Astrocyte (in vitro differentiated cells and primary cell): ENCODE measurements at regions not wholly inside any gene's neighbourhood (a gene's known extent, or its start where the extent isn't known, plus 50 kb on each side); places are given as distances from the start of the nearest gene placed in this dataset.
A peak's percentile ranks its signal among the peaks of the same experiment; 100 is the strongest.

Experiments used
- DNase-seq: peaks from one replicate; pipeline ENCODE4 v3.0.0-alpha.2; 2010; ENCODE audit warnings: low read depth
- FAIRE-seq: peaks from 2 replicates; lab custom pipeline; 2011; peaks lifted over from hg19 to GRCh38; lab: Jason Lieb, UNC
- H2AFZ ChIP-seq: 2 replicates; pipeline ENCODE4 v1.6.0; 2012; ENCODE audit warnings: low read depth, low read length, inconsistent platforms
- H3K27ac ChIP-seq: 2 replicates; pipeline ENCODE4 v1.5.1; 2011; ENCODE audit warnings: low read depth, low read length, inconsistent platforms
- H3K27me3 ChIP-seq: 2 replicates; pipeline ENCODE4 v1.6.0; 2011; ENCODE audit warnings: low read length, inconsistent platforms; ENCODE audit not compliant: insufficient read depth
- H3K36me3 ChIP-seq: 2 replicates; pipeline ENCODE4 v1.5.1; 2011; ENCODE audit warnings: low read length, inconsistent platforms; ENCODE audit not compliant: insufficient read depth
- H3K4me1 ChIP-seq: 2 replicates; pipeline ENCODE4 v1.5.1; 2011; ENCODE audit warnings: low read length, inconsistent platforms; ENCODE audit not compliant: insufficient read depth
- H3K4me2 ChIP-seq: 2 replicates; pipeline ENCODE4 v1.6.0; 2012; ENCODE audit warnings: low read length, inconsistent platforms
- H3K4me3 ChIP-seq: 2 replicates; pipeline ENCODE4 v1.5.1; 2011; ENCODE audit warnings: low read depth, mild to moderate bottlenecking, low read length, inconsistent platforms; ENCODE audit not compliant: insufficient read depth
- H3K79me2 ChIP-seq: 2 replicates; pipeline ENCODE4 v1.6.0; 2012; ENCODE audit warnings: mild to moderate bottlenecking, low read length, inconsistent platforms; ENCODE audit not compliant: insufficient read depth
- H3K9ac ChIP-seq: 2 replicates; pipeline ENCODE4 v1.6.0; 2012; ENCODE audit warnings: mild to moderate bottlenecking, low read length, inconsistent platforms
- H3K9me3 ChIP-seq: 2 replicates; pipeline ENCODE4 v1.5.1; 2012; ENCODE audit warnings: low read depth, mild to moderate bottlenecking, low read length, inconsistent platforms; ENCODE audit not compliant: insufficient read depth
- H4K20me1 ChIP-seq: 2 replicates; pipeline ENCODE4 v1.6.0; 2012; ENCODE audit warnings: low read length, inconsistent platforms; ENCODE audit not compliant: insufficient read depth
- H3K27ac Mint-ChIP-seq: one replicate; pipeline ENCODE4 v1.8.0; 2021; ENCODE audit warnings: mild to moderate bottlenecking, mixed read lengths; ENCODE audit not compliant: unreplicated experiment
- H3K27me3 Mint-ChIP-seq: one replicate; pipeline ENCODE4 v1.8.0; 2021; ENCODE audit warnings: low read depth, mixed read lengths; ENCODE audit not compliant: unreplicated experiment
- H3K36me3 Mint-ChIP-seq: one replicate; pipeline ENCODE4 v1.8.0; 2021; ENCODE audit warnings: low read depth, mixed read lengths; ENCODE audit not compliant: unreplicated experiment
- H3K4me1 Mint-ChIP-seq: one replicate; pipeline ENCODE4 v1.8.0; 2021; ENCODE audit warnings: low read depth, mixed read lengths; ENCODE audit not compliant: unreplicated experiment
- H3K4me3 Mint-ChIP-seq: one replicate; pipeline ENCODE4 v1.8.0; 2021; ENCODE audit warnings: mild to moderate bottlenecking, moderate library complexity, mixed read lengths; ENCODE audit not compliant: unreplicated experiment
- H3K9me3 Mint-ChIP-seq: one replicate; pipeline ENCODE4 v1.8.0; 2021; ENCODE audit warnings: mild to moderate bottlenecking, mixed read lengths; ENCODE audit not compliant: unreplicated experiment
- CTCF ChIP-seq: IDR thresholded peaks from 2 replicates; pipeline ENCODE4 v1.5.1; 2011; ENCODE audit warnings: low read depth, mild to moderate bottlenecking, inconsistent platforms, low read length, moderate library complexity; ENCODE audit not compliant: insufficient read depth
- EZH2 ChIP-seq: IDR thresholded peaks from 2 replicates; pipeline ENCODE4 v1.6.1; 2012; ENCODE audit warnings: mild to moderate bottlenecking, low read length, inconsistent platforms; ENCODE audit not compliant: insufficient read depth

- no peaks in the 10 kb centered on the region for H3K36me3 ChIP-seq
- no peaks in the 10 kb centered on the region for H3K27me3 ChIP-seq
- H3K4me3 ChIP-seq: no peak overlapping the region
- no peaks in the 10 kb centered on the region for H3K4me1 ChIP-seq
- no peak for FAIRE-seq
- peaks cover 7% of the 10 kb centered on the region for H3K9me3 ChIP-seq
- no peaks in the 10 kb centered on the region for H3K36me3 Mint-ChIP-seq
- H3K4me2 ChIP-seq: no peak overlapping the region
- H4K20me1 ChIP-seq: no peaks in the 10 kb centered on the region
- H3K4me1 Mint-ChIP-seq: no peaks in the 10 kb centered on the region
- H3K4me3 Mint-ChIP-seq: no peak overlapping the region
- peak; percentile 71 for DNase-seq
- no peaks in the 10 kb centered on the region for H3K27me3 Mint-ChIP-seq
- H3K27ac ChIP-seq: no peak overlapping the region
- H3K79me2 ChIP-seq: no peaks in the 10 kb centered on the region
- H3K27ac Mint-ChIP-seq: no peak overlapping the region
- H3K9me3 Mint-ChIP-seq: peaks cover 9% of the 10 kb centered on the region
- no peak overlapping the region for H2AFZ ChIP-seq
- TF ChIP-seq EZH2 (no peak), CTCF (no peak)
- H3K9ac ChIP-seq: no peak overlapping the region
Observed at GRCh38 chr6:23111984-23112383, 542.6 kb downstream of the HDGFL1 start.

- Mint-ChIP-seq H3K36me3 (no peaks in the 10 kb centered on the region), H3K9me3 (peaks cover 9% of the 10 kb centered on the region), H3K4me3 (no peak overlapping the region), H3K4me1 (no peaks in the 10 kb centered on the region), H3K27ac (no peak overlapping the region), H3K27me3 (no peaks in the 10 kb centered on the region)
- no peak for TF ChIP-seq EZH2
- TF ChIP-seq CTCF: no peak
- Histone ChIP-seq H2AFZ (no peak overlapping the region), H3K79me2 (no peaks in the 10 kb centered on the region), H3K9me3 (peaks cover 7% of the 10 kb centered on the region), H3K36me3 (no peaks in the 10 kb centered on the region), H3K4me3 (no peak overlapping the region), H4K20me1 (no peaks in the 10 kb centered on the region), H3K4me2 (no peak overlapping the region), H3K27ac (no peak overlapping the region), H3K27me3 (no peaks in the 10 kb centered on the region), H3K4me1 (no peaks in the 10 kb centered on the region), H3K9ac (no peak overlapping the region)
- DNase-seq: no peak
- FAIRE-seq: no peak
Observed at GRCh38 chr6:23114812-23115504, 545.6 kb downstream of the HDGFL1 start.

- FAIRE-seq (no peak), DNase-seq (peak; percentile 52)
- H3K36me3 Mint-ChIP-seq: no peaks in the 10 kb centered on the region
- TF ChIP-seq EZH2 (no peak), CTCF (no peak)
- H3K9me3 Mint-ChIP-seq: peaks cover 6% of the 10 kb centered on the region
- Histone ChIP-seq H3K4me1 (no peaks in the 10 kb centered on the region), H4K20me1 (no peaks in the 10 kb centered on the region), H3K9me3 (no peaks in the 10 kb centered on the region), H2AFZ (no peak overlapping the region), H3K27ac (no peak overlapping the region), H3K9ac (no peak overlapping the region), H3K79me2 (no peaks in the 10 kb centered on the region), H3K4me2 (no peak overlapping the region), H3K36me3 (no peaks in the 10 kb centered on the region), H3K4me3 (no peak overlapping the region), H3K27me3 (no peaks in the 10 kb centered on the region)
- H3K4me1 Mint-ChIP-seq: peaks cover 2% of the 10 kb centered on the region
- H3K27me3 Mint-ChIP-seq: no peaks in the 10 kb centered on the region
- no peak overlapping the region for H3K27ac Mint-ChIP-seq
- H3K4me3 Mint-ChIP-seq: no peak overlapping the region
Observed at GRCh38 chr6:23137611-23138010, 568.2 kb downstream of the HDGFL1 start.
